GM18505 (cell line): ENCODE measurements at regions not wholly inside any gene's neighbourhood (a gene's known extent, or its start where the extent isn't known, plus 50 kb on each side); places are given as distances from the start of the nearest gene placed in this dataset.

Experiments used
- ATAC-seq: cut with Tn5 transposase; IDR thresholded peaks from one replicate; pipeline ENCODE4 v1.9.1; 2021; ENCODE audit not compliant: unreplicated experiment
- POLR2A ChIP-seq: IDR thresholded peaks from 4 replicates; pipeline ENCODE4 v1.6.1; 2011; ENCODE audit warnings: borderline replicate concordance; ENCODE audit not compliant: insufficient read depth, insufficient read length; ENCODE audit errors: extremely low read depth

GRCh38 chr1:187236676-187237075 lies 407.9 kb downstream of the PLA2G4A start:
- ATAC-seq, result no peak
- no peak for TF ChIP-seq POLR2A

- TF ChIP-seq POLR2A, result no peak
- no peak for ATAC-seq
Measured at GRCh38 chr1:187237542-187237941, 408.8 kb downstream of the PLA2G4A start.

- TF ChIP-seq POLR2A, result no peak
- no peak for ATAC-seq
Measured at GRCh38 chr1:187241971-187242370, 413.2 kb downstream of the PLA2G4A start.

GRCh38 chr1:187244623-187245022 lies 415.9 kb downstream of the PLA2G4A start:
- TF ChIP-seq POLR2A, result no peak
- no peak for ATAC-seq

GRCh38 chr1:187245201-187245600 lies 416.5 kb downstream of the PLA2G4A start:
- ATAC-seq, result no peak
- TF ChIP-seq POLR2A, result no peak

- TF ChIP-seq POLR2A, result no peak
- ATAC-seq, result no peak
Measured at GRCh38 chr1:187249196-187249595, 420.4 kb downstream of the PLA2G4A start.

GRCh38 chr1:187252923-187253322 lies 424.2 kb downstream of the PLA2G4A start:
- no peak for ATAC-seq
- TF ChIP-seq POLR2A, result no peak

- TF ChIP-seq POLR2A, result no peak
- ATAC-seq, result no peak
Measured at GRCh38 chr1:187257476-187257875, 428.7 kb downstream of the PLA2G4A start.

- no peak for ATAC-seq
- no peak for TF ChIP-seq POLR2A
Measured at GRCh38 chr1:187261637-187262036, 432.9 kb downstream of the PLA2G4A start.

- no peak for TF ChIP-seq POLR2A
- no peak for ATAC-seq
Measured at GRCh38 chr1:187262731-187263130, 434.0 kb downstream of the PLA2G4A start.

GRCh38 chr1:187264995-187265602 lies 436.4 kb downstream of the PLA2G4A start:
- no peak for ATAC-seq

GRCh38 chr1:187266051-187266450 lies 437.3 kb downstream of the PLA2G4A start:
- TF ChIP-seq POLR2A, result no peak

More at GRCh38 chr1:187264995-187265602, 436.4 kb downstream of the PLA2G4A start:
- TF ChIP-seq POLR2A, result no peak

GRCh38 chr1:187267827-187268226 lies 439.1 kb downstream of the PLA2G4A start:
- ATAC-seq, result no peak
- no peak for TF ChIP-seq POLR2A

More at GRCh38 chr1:187266051-187266450, 437.3 kb downstream of the PLA2G4A start:
- no peak for ATAC-seq

GRCh38 chr1:187270256-187270655 lies 441.5 kb downstream of the PLA2G4A start:
- no peak for TF ChIP-seq POLR2A
- no peak for ATAC-seq

- TF ChIP-seq POLR2A, result no peak
- ATAC-seq, result no peak
Measured at GRCh38 chr1:187275346-187275745, 446.6 kb downstream of the PLA2G4A start.

GRCh38 chr1:187275985-187276575 lies 447.3 kb downstream of the PLA2G4A start:
- TF ChIP-seq POLR2A, result no peak
- no peak for ATAC-seq

- ATAC-seq, result no peak
- no peak for TF ChIP-seq POLR2A
Measured at GRCh38 chr1:187276677-187277076, 447.9 kb downstream of the PLA2G4A start.
